HepG2 (cell line): ENCODE measurements at regions not wholly inside any gene's neighbourhood (a gene's known extent, or its start where the extent isn't known, plus 50 kb on each side); places are given as distances from the start of the nearest gene placed in this dataset.

Source experiments
- ATAC-seq: fragments of 200-7000 bp; cut with Tn5 transposase; 3 replicates; pipeline ENCODE4 v1.9.1; 2020; ENCODE audit warnings: mild to moderate bottlenecking, moderate library complexity
- BruUV-seq: library from RNA; stranded (reverse); fragments of 400-500 nt; replicated peaks from 2 replicates; lab custom pipeline; 2021; lab: Mats Ljungman, UMichigan
- CTCF ChIA-PET: fragments of 300-600 bp; formaldehyde crosslinking; extraction: SDS; loops from one replicate; lab custom pipeline; 2021; ENCODE audit warnings: low total read pairs, inconsistent platforms, low intra/inter-chr PET ratio; lab: Yijun Ruan, JAX
- POLR2A ChIA-PET: fragments of 350-600 bp; sonication (Branson Sonifier 250); formaldehyde crosslinking; loops from one replicate; lab custom pipeline; 2020; ENCODE audit warnings: antibody characterized with exemption, inconsistent platforms; lab: Yijun Ruan, JAX
- DNase-seq: peaks from one replicate; pipeline ENCODE4 v3.0.0-alpha.2; 2015; ENCODE audit warnings: low spot score
- FAIRE-seq: peaks from 3 replicates; lab custom pipeline; 2011; peaks lifted over from hg19 to GRCh38; lab: Jason Lieb, UNC
- H2AFZ ChIP-seq: one replicate; pipeline ENCODE4 v1.6.1; 2011; ENCODE audit warnings: low read length, inconsistent platforms
- H3K27ac ChIP-seq: fragments of 300-600 bp; 3 replicates; pipeline ENCODE4 v1.8.0; 2011; ENCODE audit warnings: mixed run types, mild to moderate bottlenecking, mixed read lengths, low read length, inconsistent platforms; ENCODE audit not compliant: insufficient read depth; ENCODE audit errors: extremely low read length
- H3K27me3 ChIP-seq, 2 experiments: fragments of 200-600 bp in 1 of 2; 2 replicates in 1 of 2; 3 replicates in 1 of 2; pipeline versions ENCODE4 v1.6.0 to v1.8.0; 2011; ENCODE audit warnings: low read length in 2 of 2, mild to moderate bottlenecking in 2 of 2, moderate library complexity in 2 of 2, inconsistent platforms in 1 of 2; ENCODE audit not compliant: insufficient read depth in 2 of 2, control insufficient read depth in 1 of 2
- H3K36me3 ChIP-seq, 2 experiments: fragments of 200-600 bp in 1 of 2; replicated peaks in 1 of 2; 2 replicates in 1 of 2; 3 replicates in 1 of 2; pipeline versions ENCODE4 v1.5.1 to v1.8.0; 2011; ENCODE audit warnings: low read length in 2 of 2, inconsistent platforms in 1 of 2; ENCODE audit not compliant: insufficient read depth in 2 of 2, control insufficient read depth in 1 of 2
- H3K4me1 ChIP-seq: 2 replicates; pipeline ENCODE4 v1.5.1; 2012; ENCODE audit warnings: low read length, inconsistent platforms; ENCODE audit not compliant: insufficient read depth
- H3K4me2 ChIP-seq: 2 replicates; pipeline ENCODE4 v1.6.0; 2011; ENCODE audit warnings: low read depth, low read length, inconsistent platforms
- H3K4me3 ChIP-seq, 3 experiments: fragments of 200-600 bp in 1 of 3; sonication (generic), shearing (Covaris generic) in 1 of 3; replicated peaks in 1 of 3; 2 replicates each; pipeline ENCODE4 v1.5.1; 2011 to 2016; ENCODE audit warnings: low read length in 3 of 3, inconsistent platforms in 2 of 3, low read depth in 2 of 3, mild to moderate bottlenecking in 2 of 3, control low read depth in 1 of 3, mixed read lengths in 1 of 3; ENCODE audit not compliant: insufficient read depth in 1 of 3
- H3K79me2 ChIP-seq: one replicate; pipeline ENCODE4 v1.6.1; 2011; ENCODE audit warnings: low read length, inconsistent platforms; ENCODE audit not compliant: insufficient read depth
- H3K9ac ChIP-seq: 2 replicates; pipeline ENCODE4 v1.6.0; 2011; ENCODE audit warnings: mild to moderate bottlenecking, low read depth, low read length, inconsistent platforms; ENCODE audit not compliant: insufficient read depth
- H3K9me3 ChIP-seq: 2 replicates; pipeline ENCODE4 v1.5.1; 2012; ENCODE audit warnings: mild to moderate bottlenecking, low read length
- H4K20me1 ChIP-seq: 2 replicates; pipeline ENCODE4 v1.6.0; 2011; ENCODE audit warnings: inconsistent platforms, mild to moderate bottlenecking, low read length, moderate library complexity; ENCODE audit not compliant: insufficient read depth
- ARHGAP35 ChIP-seq: sonication (generic); formaldehyde crosslinking; IDR thresholded peaks from 2 replicates; pipeline ENCODE4 v1.9.0; 2022; ENCODE audit warnings: mild to moderate bottlenecking, inconsistent platforms, moderate library complexity, missing genetic modification reagents, borderline replicate concordance
- CCAR2 ChIP-seq: fragments of 200-400 bp; formaldehyde crosslinking; optimal IDR thresholded peaks from 2 replicates; pipeline ENCODE3; 2018; ENCODE audit warnings: low read depth, mild to moderate bottlenecking, low read length, moderate library complexity
- HMG20A ChIP-seq: IDR thresholded peaks from 2 replicates; pipeline ENCODE4 v1.6.1; 2016; ENCODE audit warnings: borderline replicate concordance
- PRPF4 ChIP-seq: fragments of 200-400 bp; formaldehyde crosslinking; IDR thresholded peaks from 2 replicates; pipeline ENCODE4 v1.6.1; 2016; ENCODE audit warnings: low read length, low read depth; ENCODE audit not compliant: poor library complexity, severe bottlenecking
- TRIM22 ChIP-seq: fragments of 450-650 bp; IDR thresholded peaks from 2 replicates; pipeline ENCODE4 v1.6.1; 2017
- ZFP91 ChIP-seq: sonication (generic); formaldehyde crosslinking; IDR thresholded peaks from 2 replicates; pipeline ENCODE4 v1.9.0; 2022; ENCODE audit warnings: missing genetic modification reagents, mild to moderate bottlenecking, borderline replicate concordance
- ZIK1 ChIP-seq: sonication (generic); formaldehyde crosslinking; IDR thresholded peaks from 2 replicates; pipeline ENCODE4 v1.5.0; 2020; ENCODE audit warnings: mild to moderate bottlenecking, low read depth, missing genetic modification reagents, borderline replicate concordance
- ZNF124 ChIP-seq: sonication (generic); formaldehyde crosslinking; IDR thresholded peaks from 2 replicates; pipeline ENCODE4 v1.4.0; 2020; ENCODE audit warnings: missing genetic modification reagents
- ZNF143 ChIP-seq: sonication (generic); formaldehyde crosslinking; IDR thresholded peaks from 2 replicates; pipeline ENCODE4 v1.4.0; 2020; ENCODE audit warnings: missing genetic modification reagents
- ZNF30 ChIP-seq: sonication (generic); formaldehyde crosslinking; IDR thresholded peaks from 2 replicates; pipeline ENCODE4 v1.5.0; 2020; ENCODE audit warnings: mild to moderate bottlenecking, missing genetic modification reagents
- ZNF737 ChIP-seq: sonication (generic); formaldehyde crosslinking; IDR thresholded peaks from 2 replicates; pipeline ENCODE4 v1.5.0; 2020; ENCODE audit warnings: missing genetic modification reagents, mild to moderate bottlenecking, borderline replicate concordance
- WGBS: methylation state at CpG from one replicate; pipeline ENCODE4 v1.1.6; 2017; ENCODE audit warnings: low lambda C conversion rate; 5-methylcytosine and 5-hydroxymethylcytosine counted together
- in situ Hi-C: cut with HindIII; loops from 2 replicates; pipeline ENCODE4 v1.10.0; 2017; ENCODE audit warnings: low pct_unique_long_range_greater_than_20kb; ENCODE audit not compliant: extremely low pct_ligation_motif_present
- intact Hi-C: fragments of 100-400 bp; cut with micrococcal nuclease; formaldehyde crosslinking; loops from one replicate; pipeline ENCODE4 v1.10.0; 2022; ENCODE audit not compliant: unreplicated experiment
- TF ChIP-seq, protein P1 (sequence below): sonication (generic); formaldehyde crosslinking; IDR thresholded peaks from 2 replicates; pipeline ENCODE4 v1.4.0; 2020; ENCODE audit warnings: mild to moderate bottlenecking, missing genetic modification reagents

DNA sequence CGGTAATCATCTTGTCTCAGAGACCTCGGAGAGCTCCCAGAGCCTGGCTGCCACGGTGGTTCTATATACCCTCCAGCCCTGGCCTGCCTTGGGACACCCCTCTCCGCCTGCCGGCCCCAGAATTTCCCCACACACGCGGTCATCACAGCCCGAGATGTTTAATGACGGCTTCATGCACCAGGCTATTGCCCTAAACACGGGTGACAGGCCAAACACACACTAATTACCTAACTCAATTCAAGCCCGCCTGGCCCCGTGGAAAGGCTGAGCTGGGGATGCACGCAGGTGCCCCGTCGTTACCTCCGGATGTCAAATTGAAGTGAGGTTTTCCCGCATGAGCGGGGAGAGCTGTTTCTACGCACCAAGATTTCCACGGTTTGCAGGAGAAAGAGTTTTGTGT, 72.9 kb upstream of the PPP2R3B start:
- H3K27ac ChIP-seq, result no peak overlapping the region
- no peaks in the 10 kb centered on the region for H3K4me1 ChIP-seq
- in situ Hi-C loops (no loop called here), intact Hi-C loops (no loop called here)
- TF ChIP-seq ZNF737 (CRISPR knock-in tag), result no peak
- no peak for TF ChIP-seq PRPF4
- no peak for TF ChIP-seq HMG20A (CRISPR knock-in tag)
- TF ChIP-seq ZNF124 (CRISPR knock-in tag), result no peak
- no peak for TF ChIP-seq ARHGAP35 (CRISPR knock-in tag)
- TF ChIP-seq, protein P1, sequence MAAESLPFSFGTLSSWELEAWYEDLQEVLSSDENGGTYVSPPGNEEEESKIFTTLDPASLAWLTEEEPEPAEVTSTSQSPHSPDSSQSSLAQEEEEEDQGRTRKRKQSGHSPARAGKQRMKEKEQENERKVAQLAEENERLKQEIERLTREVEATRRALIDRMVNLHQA (CRISPR knock-in tag), result no peak
- no peak for TF ChIP-seq ZNF143 (CRISPR knock-in tag)
- TF ChIP-seq ZFP91, result no peak
- TF ChIP-seq TRIM22, result no peak
- no peak for TF ChIP-seq ZIK1 (CRISPR knock-in tag)
- TF ChIP-seq ZNF30 (CRISPR knock-in tag), result no peak
- no peak for TF ChIP-seq CCAR2
- H3K4me2 ChIP-seq, result no peak overlapping the region
- H3K79me2 ChIP-seq, result no peaks in the 10 kb centered on the region
- H3K9ac ChIP-seq, result no peak overlapping the region
- no peaks in the 10 kb centered on the region for H4K20me1 ChIP-seq
- WGBS, result 51% methylated on average over 15 of the region's 20 CpGs
- no peak for FAIRE-seq
- CTCF ChIA-PET, result no interaction called here
- no peak for DNase-seq
- no TSS peak for BruUV-seq
- H3K27me3 ChIP-seq, result peaks cover 0 to 12% of the 10 kb centered on the region in 2 experiments; a peak in 2 of 5 replicates
- POLR2A ChIA-PET, result no interaction called here
- ATAC-seq, result no peak
- H3K36me3 ChIP-seq, result no peaks in the 10 kb centered on the region
- H2AFZ ChIP-seq, result no peak overlapping the region
- H3K9me3 ChIP-seq, result no peaks in the 10 kb centered on the region
- no peak overlapping the region for H3K4me3 ChIP-seq
